ENCODE measurements at regions not wholly inside any gene's neighbourhood (a gene's known extent, or its start where the extent isn't known, plus 50 kb on each side); places are given as distances from the start of the nearest gene placed in this dataset.

GRCh38 chr7:145718129-145718528 is 398.5 kb upstream of the CNTNAP2 start:
- TF ChIP-seq POLR2A (IDR thresholded peaks at IDR 0.05; ENCODE audit: low read depth, low read length) (no peak), POLR2AphosphoS5 (IDR thresholded peaks at IDR 0.05; ENCODE audit: low read depth, low read length) (no peak)
